PC-3 (cell line): ENCODE measurements at regions not wholly inside any gene's neighbourhood (a gene's known extent, or its start where the extent isn't known, plus 50 kb on each side); places are given as distances from the start of the nearest gene placed in this dataset.

Source experiments
- ATAC-seq: fragments of 200-7000 bp; cut with Tn5 transposase; 2 replicates; pipeline ENCODE4 v1.9.1; 2020; ENCODE audit warnings: mild to moderate bottlenecking, moderate library complexity
- BruUV-seq: library from RNA; stranded (reverse); fragments of 400-500 nt; replicated peaks from 2 replicates; lab custom pipeline; 2021; lab: Mats Ljungman, UMichigan
- CTCF ChIA-PET: fragments of 300-600 bp; sonication (Branson Sonifier 250); formaldehyde crosslinking; loops from one replicate; lab custom pipeline; 2022; ENCODE audit warnings: antibody characterized with exemption; lab: Charles Lee
- POLR2A ChIA-PET: fragments of 300-600 bp; sonication (Branson Sonifier 250); formaldehyde crosslinking; loops from one replicate; lab custom pipeline; 2022; ENCODE audit warnings: antibody characterized with exemption; ENCODE audit not compliant: unreplicated experiment; lab: Charles Lee
- DNase-seq: peaks from one replicate; pipeline ENCODE4 v3.0.0-alpha.2; 2015
- H2AFZ ChIP-seq: fragments of 300-600 bp; sonication (generic); 2 replicates; pipeline ENCODE4 v1.6.0; 2016; ENCODE audit warnings: antibody characterized with exemption, low read length
- H3F3A ChIP-seq: fragments of 300-600 bp; sonication (generic); one replicate; pipeline ENCODE4 v1.6.0; 2017; ENCODE audit warnings: antibody characterized with exemption, low read length, control low read depth, mild to moderate bottlenecking; ENCODE audit not compliant: unreplicated experiment
- H3K27ac ChIP-seq: fragments of 300-600 bp; sonication (generic); 2 replicates; pipeline ENCODE4 v1.5.1; 2016; ENCODE audit warnings: mild to moderate bottlenecking, low read length
- H3K27me3 ChIP-seq: fragments of 300-600 bp; sonication (generic); 2 replicates; pipeline ENCODE4 v1.6.1; 2016; ENCODE audit warnings: low read length, mixed read lengths
- H3K36me3 ChIP-seq: fragments of 300-600 bp; sonication (generic); 2 replicates; pipeline ENCODE4 v1.6.1; 2016; ENCODE audit warnings: low read depth, mixed run types, low read length, mixed read lengths
- H3K4me1 ChIP-seq: fragments of 300-600 bp; sonication (generic); 2 replicates; pipeline ENCODE4 v1.5.1; 2016; ENCODE audit warnings: low read length; ENCODE audit not compliant: insufficient read depth
- H3K4me2 ChIP-seq: fragments of 300-600 bp; sonication (generic); 2 replicates; pipeline ENCODE4 v1.6.0; 2016; ENCODE audit warnings: low read length
- H3K4me3 ChIP-seq: fragments of 300-600 bp; sonication (generic); 2 replicates; pipeline ENCODE4 v1.5.1; 2016; ENCODE audit warnings: mild to moderate bottlenecking, low read length, mixed read lengths
- H3K79me2 ChIP-seq: fragments of 300-600 bp; sonication (generic); 2 replicates; pipeline ENCODE4 v1.6.1; 2017; ENCODE audit warnings: low read length, mixed read lengths
- H3K9ac ChIP-seq: fragments of 300-600 bp; sonication (generic); 2 replicates; pipeline ENCODE4 v1.6.0; 2016; ENCODE audit warnings: mild to moderate bottlenecking, low read length
- H3K9me2 ChIP-seq: fragments of 300-600 bp; sonication (generic); replicated peaks from 2 replicates; pipeline ENCODE4 v1.6.1; 2016; ENCODE audit warnings: mixed run types, low read length, mixed read lengths
- H3K9me3 ChIP-seq: fragments of 300-600 bp; sonication (generic); 2 replicates; pipeline ENCODE4 v1.6.1; 2016; ENCODE audit warnings: low read length, mixed read lengths
- H4K20me1 ChIP-seq: fragments of 300-600 bp; sonication (generic); 2 replicates; pipeline ENCODE4 v1.6.1; 2016; ENCODE audit warnings: low read length, mixed read lengths
- EZH2 ChIP-seq: fragments of 300-600 bp; sonication (generic); IDR thresholded peaks from one replicate; pipeline ENCODE4 v1.6.1; 2017; ENCODE audit warnings: antibody characterized with exemption, mild to moderate bottlenecking, low read length; ENCODE audit not compliant: unreplicated experiment
- EZH2phosphoT487 ChIP-seq: fragments of 300-600 bp; sonication (generic); IDR thresholded peaks from 2 replicates; pipeline ENCODE4 v1.6.1; 2018; ENCODE audit warnings: mild to moderate bottlenecking, antibody characterized with exemption, low read length, borderline replicate concordance
- intact Hi-C: fragments of 100-400 bp; cut with micrococcal nuclease; formaldehyde crosslinking; loops from 2 replicates; pipeline ENCODE4 v1.9.0; 2023
- TF ChIP-seq, protein P1 (sequence below): fragments of 300-600 bp; sonication (generic); conservative IDR thresholded peaks from 2 replicates; pipeline ENCODE4 v1.5.1; 2017; ENCODE audit warnings: antibody characterized with exemption, low read depth, mild to moderate bottlenecking, low read length

DNA sequence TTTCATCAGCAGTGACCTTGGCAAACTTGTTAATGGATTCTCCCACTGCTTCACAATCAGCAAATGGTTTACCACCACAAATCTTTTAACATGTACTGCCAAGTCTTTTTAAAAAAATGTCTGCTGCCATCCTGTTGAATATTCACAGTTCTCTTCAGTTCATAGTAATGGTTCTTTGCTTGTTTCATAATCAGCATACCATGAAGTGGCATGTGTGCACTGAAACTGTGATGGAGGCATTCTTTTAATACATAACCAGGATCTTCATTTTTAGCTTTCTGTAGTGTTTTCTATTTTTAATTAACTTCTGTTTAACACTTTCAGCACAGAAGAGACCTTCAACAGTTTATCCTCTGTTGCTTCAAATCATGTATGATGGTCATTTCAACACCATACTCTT is 230.1 kb upstream of the ARSJ start:
- no peaks in the 10 kb centered on the region for H3K4me1 ChIP-seq
- intact Hi-C loops, result loop anchor here (5.0 kb wide), 1 partner anchor 168 kb away; no protein-coding TSS in a partner anchor
- no peaks in the 10 kb centered on the region for H3K9me2 ChIP-seq
- no peak overlapping the region for H3K27ac ChIP-seq
- H3K4me2 ChIP-seq, result no peak overlapping the region
- ATAC-seq, result no peak
- POLR2A ChIA-PET, result no interaction called here
- CTCF ChIA-PET, result no interaction called here
- H3K79me2 ChIP-seq, result no peaks in the 10 kb centered on the region
- TF ChIP-seq, protein P1, sequence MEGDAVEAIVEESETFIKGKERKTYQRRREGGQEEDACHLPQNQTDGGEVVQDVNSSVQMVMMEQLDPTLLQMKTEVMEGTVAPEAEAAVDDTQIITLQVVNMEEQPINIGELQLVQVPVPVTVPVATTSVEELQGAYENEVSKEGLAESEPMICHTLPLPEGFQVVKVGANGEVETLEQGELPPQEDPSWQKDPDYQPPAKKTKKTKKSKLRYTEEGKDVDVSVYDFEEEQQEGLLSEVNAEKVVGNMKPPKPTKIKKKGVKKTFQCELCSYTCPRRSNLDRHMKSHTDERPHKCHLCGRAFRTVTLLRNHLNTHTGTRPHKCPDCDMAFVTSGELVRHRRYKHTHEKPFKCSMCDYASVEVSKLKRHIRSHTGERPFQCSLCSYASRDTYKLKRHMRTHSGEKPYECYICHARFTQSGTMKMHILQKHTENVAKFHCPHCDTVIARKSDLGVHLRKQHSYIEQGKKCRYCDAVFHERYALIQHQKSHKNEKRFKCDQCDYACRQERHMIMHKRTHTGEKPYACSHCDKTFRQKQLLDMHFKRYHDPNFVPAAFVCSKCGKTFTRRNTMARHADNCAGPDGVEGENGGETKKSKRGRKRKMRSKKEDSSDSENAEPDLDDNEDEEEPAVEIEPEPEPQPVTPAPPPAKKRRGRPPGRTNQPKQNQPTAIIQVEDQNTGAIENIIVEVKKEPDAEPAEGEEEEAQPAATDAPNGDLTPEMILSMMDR, result no peak
- TF ChIP-seq EZH2 (no peak), EZH2phosphoT487 (no peak)
- H3K36me3 ChIP-seq, result no peaks in the 10 kb centered on the region
- no peaks in the 10 kb centered on the region for H3K27me3 ChIP-seq
- no peak overlapping the region for H2AFZ ChIP-seq
- no peaks in the 10 kb centered on the region for H3K9me3 ChIP-seq
- BruUV-seq, result no TSS peak
- no peak overlapping the region for H3K4me3 ChIP-seq
- H3K9ac ChIP-seq, result no peak overlapping the region
- H4K20me1 ChIP-seq, result no peaks in the 10 kb centered on the region
- H3F3A ChIP-seq, result no peaks in the 10 kb centered on the region
- DNase-seq, result no peak

DNA sequence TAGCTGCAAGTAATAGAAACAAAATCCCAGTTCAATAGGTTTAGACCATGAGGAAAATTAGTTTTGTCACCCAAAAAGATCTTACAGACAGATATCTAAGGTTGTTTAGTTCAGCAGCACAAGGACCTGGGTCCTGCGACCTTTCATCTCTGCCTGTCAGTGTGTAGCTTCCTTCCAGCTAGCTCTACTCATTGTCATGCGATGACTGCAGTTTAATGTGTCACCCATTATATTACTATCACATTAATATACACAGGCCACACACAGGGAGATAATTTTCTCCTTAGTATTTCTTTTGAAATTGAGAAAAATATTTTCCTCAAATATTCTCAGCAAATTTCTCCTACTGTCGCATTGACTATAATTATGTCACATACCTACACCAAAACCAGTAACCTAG is 232.1 kb upstream of the ARSJ start:
- no peaks in the 10 kb centered on the region for H3K4me1 ChIP-seq
- BruUV-seq, result no TSS peak
- H3K27me3 ChIP-seq, result no peaks in the 10 kb centered on the region

GRCh38 chr4:114217150-114217817 is 237.8 kb upstream of the ARSJ start:
- ChIA-PET POLR2A (no interaction called here), CTCF (no interaction called here)
- Histone ChIP-seq H3K9me3 (no peaks in the 10 kb centered on the region), H3K27me3 (no peaks in the 10 kb centered on the region), H3K36me3 (no peaks in the 10 kb centered on the region), H3K9ac (no peak overlapping the region), H3K9me2 (no peaks in the 10 kb centered on the region), H4K20me1 (no peaks in the 10 kb centered on the region), H3K79me2 (no peaks in the 10 kb centered on the region), H3K4me1 (no peaks in the 10 kb centered on the region), H3F3A (no peaks in the 10 kb centered on the region), H3K27ac (no peak overlapping the region), H2AFZ (no peak overlapping the region), H3K4me3 (no peak overlapping the region), H3K4me2 (no peak overlapping the region)
- TF ChIP-seq, protein P1, result no peak
- TF ChIP-seq EZH2, result no peak
- TF ChIP-seq EZH2phosphoT487, result no peak
- intact Hi-C loops, result no loop called here
- no peak for ATAC-seq
- no TSS peak for BruUV-seq
- DNase-seq, result no peak

More for the DNA sequence above, 232.1 kb upstream of the ARSJ start:
- no peak overlapping the region for H3K4me2 ChIP-seq
- no peak for ATAC-seq
- intact Hi-C loops, result no loop called here
- H3K9me3 ChIP-seq, result no peaks in the 10 kb centered on the region
- H3K27ac ChIP-seq, result no peak overlapping the region
- no peak overlapping the region for H3K9ac ChIP-seq
- H3K9me2 ChIP-seq, result no peaks in the 10 kb centered on the region
- H4K20me1 ChIP-seq, result no peaks in the 10 kb centered on the region
- POLR2A ChIA-PET, result no interaction called here
- no peak overlapping the region for H2AFZ ChIP-seq
- H3K36me3 ChIP-seq, result no peaks in the 10 kb centered on the region
- H3K4me3 ChIP-seq, result no peak overlapping the region
- no peaks in the 10 kb centered on the region for H3F3A ChIP-seq
- no peaks in the 10 kb centered on the region for H3K79me2 ChIP-seq
- CTCF ChIA-PET, result no interaction called here
- DNase-seq, result no peak
- TF ChIP-seq, protein P1, result no peak
- TF ChIP-seq EZH2phosphoT487 (no peak), EZH2 (no peak)
